Heart right ventricle (tissue), 16 donors: ENCODE measurements at regions not wholly inside any gene's neighbourhood (a gene's known extent, or its start where the extent isn't known, plus 50 kb on each side); places are given as distances from the start of the nearest gene placed in this dataset.

Source experiments
- ATAC-seq, 8 donors: fragments of 200-7000 bp; cut with Tn5 transposase; one replicate each; pipeline ENCODE4 v1.9.1; 2020; ENCODE audit warnings: mild to moderate bottlenecking in 8 of 8, moderate library complexity in 8 of 8, moderate number of reproducible peaks in 1 of 8
- DNase-seq, 2 donors: peaks; one replicate each; pipeline ENCODE4 v3.0.0-alpha.2; 2020
- H3K27ac ChIP-seq, 10 donors: fragments of 200-600 bp; sonication (generic) in 2 of 10; one replicate each; pipeline versions ENCODE4 v1.5.0 to v1.8.0; 2020 to 2022; ENCODE audit warnings: mild to moderate bottlenecking in 3 of 10
- H3K27me3 ChIP-seq, 7 donors: fragments of 200-600 bp; one replicate each; pipeline ENCODE4 v1.8.0; 2021 to 2022; ENCODE audit warnings: mild to moderate bottlenecking in 2 of 7
- H3K36me3 ChIP-seq, 9 donors: fragments of 200-600 bp; sonication (generic) in 1 of 9; one replicate each; pipeline versions ENCODE4 v1.5.0 to v1.8.0; 2020 to 2022; ENCODE audit warnings: mild to moderate bottlenecking in 2 of 9
- H3K4me1 ChIP-seq, 9 donors: fragments of 200-600 bp; sonication (generic) in 1 of 9; one replicate each; pipeline versions ENCODE4 v1.5.0 to v1.8.0; 2020 to 2022; ENCODE audit warnings: mild to moderate bottlenecking in 4 of 9
- H3K4me3 ChIP-seq, 10 donors: fragments of 200-600 bp; sonication (generic) in 2 of 10; one replicate each; pipeline versions ENCODE4 v1.5.0 to v1.8.0; 2020 to 2022; ENCODE audit warnings: mild to moderate bottlenecking in 7 of 10, moderate library complexity in 2 of 10
- H3K9me3 ChIP-seq, 11 donors: fragments of 200-600 bp in 10 of 11; sonication (generic) in 2 of 11; one replicate each; pipeline versions ENCODE4 v1.5.0 to v1.8.0; 2013 to 2022; ENCODE audit warnings: mild to moderate bottlenecking in 2 of 11, control low read depth in 1 of 11, moderate library complexity in 1 of 11
- WGBS, 2 donors: extraction: QIAGEN DNeasy Blood & Tissue Kit; methylation state at CpG; one replicate each; pipeline ENCODE4 v1.1.7; 2013; ENCODE audit warnings: inconsistent platforms in 1 of 2; 5-methylcytosine and 5-hydroxymethylcytosine counted together
- intact Hi-C, 10 donors: fragments of 100-400 bp; cut with DNase I; formaldehyde crosslinking; loops; one replicate each; pipeline versions ENCODE4 v1.11.1 to v1.14.2; 2022
- TF ChIP-seq, protein P1 (sequence below), 9 donors: fragments of 200-600 bp; sonication (generic) in 2 of 9; IDR thresholded peaks; one replicate each; pipeline versions ENCODE4 v1.5.0 to v1.8.0; 2021 to 2022; ENCODE audit warnings: antibody characterized with exemption in 9 of 9, mild to moderate bottlenecking in 5 of 9, moderate library complexity in 1 of 9
- donor health status: Arrhythmogenic right ventricular cardiomyopathy.
- donor health status: ischemic (EF 13 %, LVEDD 7.1; RV severe dilation, severe dysfunction).
- donor health status: healthy with polysubstance abuse.
- donor health status: DM: no; HTN: yes; CAD: no.
- donor health status: DM: no; HTN: no; CAD: no.
- donor health status: ischemic (EF 25% LVEDD 6.9; RV normal size, moderate dysfunction).
- donor health status: ischemic (EF 25% LVEDD 5.7; RV mildly dilated, moderate dysfunction).
- donor health status: healthy.
- donor health status: DM: yes; HTN: yes; CAD: no.
- donor health status: Ischemic cardiomyopathy.
- donor health status: ischemic (EF 35%, LVEDD 5.7; RV mildly dilated, moderate dysfunction).
- donor health status: nonischemic (EF 11% LVEDD 7.7; RV severe dilation, severe dysfunction).
- donor health status: DM: yes; HTN: yes; CAD: no.
- donor health status: PGD.
- donor health status: ischemic (EF 29% LVEDD 5.4; RV normal size, mild dysfunction).
- donor health status: nonischemic (EF 23%, LVEDD 6.1; RV moderate dilation, normal function).

DNA sequence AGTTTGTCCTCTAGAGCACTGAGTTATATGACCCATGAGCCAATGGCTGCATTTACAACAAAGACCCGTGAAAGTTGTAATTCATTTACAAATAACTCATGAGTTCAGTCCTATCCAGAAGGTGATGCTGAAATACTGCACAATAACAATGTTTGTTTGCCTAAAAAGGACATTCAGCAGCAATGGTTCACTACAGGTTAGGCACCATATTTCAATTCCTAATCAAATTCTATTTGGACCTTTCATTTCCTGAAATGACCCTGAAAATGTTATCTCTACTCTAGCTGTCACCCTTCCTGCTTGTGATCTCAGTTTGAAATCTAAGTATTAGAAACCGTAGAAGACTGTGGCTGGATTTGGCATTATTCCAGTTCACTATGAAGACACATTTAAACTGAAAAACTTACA, 191.2 kb upstream of the SAMSN1 start:
- Histone ChIP-seq H3K4me3 (no peak overlapping the region), H3K9me3 (no peaks in the 10 kb centered on the region), H3K36me3 (no peaks in the 10 kb centered on the region), H3K27me3 (no peaks in the 10 kb centered on the region), H3K27ac (no peak overlapping the region), H3K4me1 (peaks cover 0 to 6% (median 0%) of the 10 kb centered on the region in 9 donors)
- DNase-seq (no peak), ATAC-seq (no peak)
- 46 to 51% methylated on average over 2 of the region's 2 CpGs for WGBS, 2 donors
- TF ChIP-seq, protein P1, sequence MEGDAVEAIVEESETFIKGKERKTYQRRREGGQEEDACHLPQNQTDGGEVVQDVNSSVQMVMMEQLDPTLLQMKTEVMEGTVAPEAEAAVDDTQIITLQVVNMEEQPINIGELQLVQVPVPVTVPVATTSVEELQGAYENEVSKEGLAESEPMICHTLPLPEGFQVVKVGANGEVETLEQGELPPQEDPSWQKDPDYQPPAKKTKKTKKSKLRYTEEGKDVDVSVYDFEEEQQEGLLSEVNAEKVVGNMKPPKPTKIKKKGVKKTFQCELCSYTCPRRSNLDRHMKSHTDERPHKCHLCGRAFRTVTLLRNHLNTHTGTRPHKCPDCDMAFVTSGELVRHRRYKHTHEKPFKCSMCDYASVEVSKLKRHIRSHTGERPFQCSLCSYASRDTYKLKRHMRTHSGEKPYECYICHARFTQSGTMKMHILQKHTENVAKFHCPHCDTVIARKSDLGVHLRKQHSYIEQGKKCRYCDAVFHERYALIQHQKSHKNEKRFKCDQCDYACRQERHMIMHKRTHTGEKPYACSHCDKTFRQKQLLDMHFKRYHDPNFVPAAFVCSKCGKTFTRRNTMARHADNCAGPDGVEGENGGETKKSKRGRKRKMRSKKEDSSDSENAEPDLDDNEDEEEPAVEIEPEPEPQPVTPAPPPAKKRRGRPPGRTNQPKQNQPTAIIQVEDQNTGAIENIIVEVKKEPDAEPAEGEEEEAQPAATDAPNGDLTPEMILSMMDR (IDR thresholded peaks at IDR 0.05), result no peak
- intact Hi-C loops, result no loop called here

DNA sequence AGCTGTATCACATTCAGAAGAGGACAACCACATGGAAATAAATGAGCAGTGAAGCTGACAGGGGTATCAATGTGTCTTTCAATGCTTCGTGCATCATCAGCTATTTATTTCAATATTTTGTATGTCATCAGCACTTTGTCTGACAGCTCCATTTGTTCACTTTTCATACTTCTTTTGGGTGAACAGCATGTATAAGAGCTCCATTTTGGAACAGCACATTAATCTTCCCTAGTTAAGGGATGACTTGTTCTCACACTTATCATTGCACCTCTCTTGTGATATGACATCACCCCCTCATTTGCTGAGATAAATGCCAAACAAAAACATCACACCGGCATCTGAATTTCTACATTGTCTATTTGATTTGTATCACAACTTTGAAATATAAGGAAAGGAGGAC, 190.6 kb upstream of the SAMSN1 start:
- no peaks in the 10 kb centered on the region for H3K27me3 ChIP-seq
- ATAC-seq, result no peak
- no peak overlapping the region for H3K27ac ChIP-seq
- DNase-seq, result no peak
- 66 to 73% methylated on average over 2 of the region's 2 CpGs for WGBS, 2 donors
- no peaks in the 10 kb centered on the region for H3K9me3 ChIP-seq
- intact Hi-C loops, result no loop called here
- no peaks in the 10 kb centered on the region for H3K36me3 ChIP-seq
- H3K4me3 ChIP-seq, result no peak overlapping the region
- TF ChIP-seq, protein P1 (IDR thresholded peaks at IDR 0.05), result no peak
- H3K4me1 ChIP-seq, result peaks cover 0 to 6% (median 0%) of the 10 kb centered on the region in 9 donors

DNA sequence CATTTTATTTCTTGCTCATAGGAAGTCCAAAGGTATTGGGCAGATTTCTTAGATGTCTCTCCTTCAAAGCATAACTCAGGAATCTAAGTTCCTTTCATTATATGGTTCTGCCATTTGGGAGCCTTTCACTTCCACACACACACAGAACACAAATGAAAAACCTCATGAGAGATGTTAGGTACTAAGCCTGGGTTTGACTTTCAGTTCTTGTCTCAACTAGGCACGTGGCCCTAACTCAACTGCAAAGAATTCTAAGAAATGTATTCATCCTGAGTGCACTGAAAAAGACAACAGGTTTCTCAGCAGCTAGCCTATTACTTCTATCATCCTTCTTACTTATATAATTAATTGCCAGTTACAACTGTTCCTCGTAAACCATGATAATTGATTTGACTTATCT, 190.0 kb upstream of the SAMSN1 start:
- no peak overlapping the region for H3K4me3 ChIP-seq
- no peaks in the 10 kb centered on the region for H3K36me3 ChIP-seq
- DNase-seq, result no peak
- TF ChIP-seq, protein P1 (IDR thresholded peaks at IDR 0.05), result no peak
- no peak for ATAC-seq
- no peaks in the 10 kb centered on the region for H3K9me3 ChIP-seq
- WGBS, 2 donors, result 71 to 77% methylated on average over 2 of the region's 2 CpGs
- no peaks in the 10 kb centered on the region for H3K27me3 ChIP-seq
- peaks cover 0 to 6% (median 0%) of the 10 kb centered on the region in 9 donors for H3K4me1 ChIP-seq
- intact Hi-C loops, result no loop called here
- H3K27ac ChIP-seq, result no peak overlapping the region

DNA sequence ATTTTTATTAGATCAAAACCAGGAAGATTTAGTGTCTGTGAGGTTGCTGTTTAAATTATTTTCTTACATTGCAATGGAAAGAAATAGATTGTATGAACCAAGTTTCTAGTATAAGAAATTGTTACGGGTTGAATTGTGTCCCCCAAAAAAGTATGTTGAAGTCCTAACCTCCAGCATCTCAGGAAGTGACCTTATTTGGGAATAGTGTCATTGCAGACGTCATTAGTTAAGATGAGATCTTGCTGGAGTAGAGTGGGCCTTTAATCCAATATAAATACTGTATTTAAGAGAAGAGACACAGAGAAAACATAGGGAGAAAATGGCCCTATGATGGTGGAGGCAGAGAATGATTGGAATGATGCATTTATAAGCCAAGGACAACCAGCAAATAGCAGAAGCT, 188.7 kb upstream of the SAMSN1 start:
- DNase-seq (no peak), ATAC-seq (no peak)
- TF ChIP-seq, protein P1 (IDR thresholded peaks at IDR 0.05), result no peak
- intact Hi-C loops, result no loop called here
- H3K27ac ChIP-seq, result no peak overlapping the region
- H3K36me3 ChIP-seq, result no peaks in the 10 kb centered on the region
- H3K9me3 ChIP-seq, result no peaks in the 10 kb centered on the region
- no peak overlapping the region for H3K4me3 ChIP-seq
- 73 to 76% methylated on average over 2 of the region's 2 CpGs for WGBS, 2 donors
- no peaks in the 10 kb centered on the region for H3K27me3 ChIP-seq
- peaks cover 0 to 6% (median 0%) of the 10 kb centered on the region in 9 donors for H3K4me1 ChIP-seq
